OCI-LY7 (cell line): ENCODE measurements at regions not wholly inside any gene's neighbourhood (a gene's known extent, or its start where the extent isn't known, plus 50 kb on each side); places are given as distances from the start of the nearest gene placed in this dataset.

Source experiments
- BruUV-seq: library from RNA; stranded (reverse); fragments of 400-500 nt; replicated peaks from 2 replicates; lab custom pipeline; 2021; lab: Mats Ljungman, UMichigan
- CTCF ChIA-PET: fragments of 300-600 bp; sonication (Branson Sonifier 250); formaldehyde crosslinking; loops from one replicate; lab custom pipeline; 2022; ENCODE audit warnings: antibody characterized with exemption; ENCODE audit not compliant: unreplicated experiment; lab: Charles Lee
- POLR2A ChIA-PET: fragments of 300-600 bp; sonication (Branson Sonifier 250); formaldehyde crosslinking; loops from one replicate; lab custom pipeline; 2022; ENCODE audit warnings: antibody characterized with exemption; lab: Charles Lee
- DNase-seq: peaks from one replicate; pipeline ENCODE4 v3.0.0-alpha.2; 2015; ENCODE audit warnings: low spot score
- H2AFZ ChIP-seq: fragments of 200-600 bp; sonication (generic), shearing (Covaris generic); 2 replicates; pipeline ENCODE4 v1.6.1; 2014; ENCODE audit warnings: mild to moderate bottlenecking, antibody characterized with exemption, low read length, moderate library complexity
- H3K27ac ChIP-seq: fragments of 200-600 bp; sonication (generic); 2 replicates; pipeline ENCODE4 v1.5.1; 2014; ENCODE audit warnings: mixed run types, low read depth, mild to moderate bottlenecking, moderate library complexity, low read length, inconsistent platforms; ENCODE audit not compliant: poor library complexity, severe bottlenecking
- H3K36me3 ChIP-seq: fragments of 200-600 bp; sonication (generic); 2 replicates; pipeline ENCODE4 v1.6.1; 2014; ENCODE audit warnings: mild to moderate bottlenecking, antibody characterized with exemption, low read length, moderate library complexity, mixed read lengths; ENCODE audit not compliant: insufficient read depth
- H3K4me1 ChIP-seq: fragments of 200-600 bp; sonication (generic); 2 replicates; pipeline ENCODE4 v1.5.1; 2014; ENCODE audit warnings: mild to moderate bottlenecking, low read length; ENCODE audit not compliant: insufficient read depth, poor library complexity, severe bottlenecking
- H3K4me2 ChIP-seq: fragments of 200-600 bp; sonication (generic); 2 replicates; pipeline ENCODE4 v1.6.1; 2014; ENCODE audit warnings: mild to moderate bottlenecking, low read length
- H3K4me3 ChIP-seq: fragments of 200-600 bp; sonication (generic); 2 replicates; pipeline ENCODE4 v1.5.1; 2014; ENCODE audit warnings: mild to moderate bottlenecking, low read depth, low read length; ENCODE audit not compliant: poor library complexity, severe bottlenecking
- H3K79me2 ChIP-seq: fragments of 200-600 bp; sonication (generic); 2 replicates; pipeline ENCODE4 v1.6.1; 2016; ENCODE audit warnings: low read depth, mild to moderate bottlenecking, low read length, moderate library complexity, mixed read lengths; ENCODE audit not compliant: insufficient read depth
- H3K9me2 ChIP-seq: fragments of 200-600 bp; sonication (generic); 2 replicates; pipeline ENCODE4 v1.6.1; 2016; ENCODE audit warnings: mild to moderate bottlenecking, low read length, mixed read lengths; ENCODE audit not compliant: insufficient read depth
- H3K9me3 ChIP-seq: fragments of 200-600 bp; sonication (generic); 2 replicates; pipeline ENCODE4 v1.6.1; 2014; ENCODE audit warnings: mild to moderate bottlenecking, mixed run types, low read length, mixed read lengths
- H4K20me1 ChIP-seq: fragments of 200-600 bp; sonication (generic); 2 replicates; pipeline ENCODE4 v1.6.1; 2014; ENCODE audit warnings: mild to moderate bottlenecking, antibody characterized with exemption, low read length, moderate library complexity, mixed read lengths; ENCODE audit not compliant: insufficient read depth
- EZH2phosphoT487 ChIP-seq: fragments of 200-600 bp; sonication (generic); IDR thresholded peaks from 2 replicates; pipeline ENCODE4 v1.6.1; 2018; ENCODE audit warnings: low read depth, borderline replicate concordance, mild to moderate bottlenecking, mixed run types, antibody characterized with exemption, low read length, moderate library complexity, mixed read lengths
- intact Hi-C: fragments of 100-400 bp; cut with micrococcal nuclease; formaldehyde crosslinking; loops from one replicate; pipeline ENCODE4 v1.10.0; 2022; ENCODE audit not compliant: unreplicated experiment
- TF ChIP-seq, protein P1 (sequence below): fragments of 200-600 bp; sonication (generic); conservative IDR thresholded peaks from 2 replicates; pipeline ENCODE4 v1.5.1; 2014; ENCODE audit warnings: mild to moderate bottlenecking, antibody characterized with exemption, low read length, moderate library complexity, mixed read lengths

DNA sequence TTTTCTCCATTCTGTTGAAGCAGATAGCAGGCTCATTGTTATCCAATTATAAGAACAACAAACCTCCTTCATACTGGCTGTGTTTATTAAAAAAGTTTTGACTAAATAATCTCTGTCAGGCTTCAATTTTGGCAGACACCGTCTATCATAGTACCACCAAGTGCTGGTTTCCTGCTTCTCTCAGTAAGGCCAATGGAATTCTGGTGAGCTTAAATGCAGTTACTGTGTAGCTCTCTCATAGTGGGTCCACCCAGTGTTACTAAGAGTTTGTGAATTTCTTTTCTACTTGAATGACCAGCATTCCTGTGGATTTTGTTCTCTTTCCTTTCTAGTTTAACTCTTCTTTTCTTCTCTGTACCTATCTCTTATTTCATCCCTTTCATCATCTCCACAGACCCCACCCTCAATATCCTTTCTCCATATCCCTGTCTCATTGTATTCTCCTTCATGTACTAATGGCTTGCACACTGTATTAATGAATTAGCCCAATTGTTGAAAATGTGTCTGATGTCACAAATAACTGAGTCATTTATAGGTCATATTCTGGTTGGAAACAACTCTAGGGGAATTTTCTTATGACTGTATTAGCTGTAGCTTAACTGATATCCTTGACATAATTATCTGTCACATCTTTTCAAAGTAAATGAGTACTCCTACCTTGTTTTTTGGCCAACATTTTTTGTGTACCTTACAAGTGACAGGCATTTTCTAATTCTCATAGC, 372.1 kb downstream of the FAT3 start:
- CTCF ChIA-PET: no interaction called here
- no peak overlapping the region for H3K4me3 ChIP-seq
- no peak overlapping the region for H3K27ac ChIP-seq

DNA sequence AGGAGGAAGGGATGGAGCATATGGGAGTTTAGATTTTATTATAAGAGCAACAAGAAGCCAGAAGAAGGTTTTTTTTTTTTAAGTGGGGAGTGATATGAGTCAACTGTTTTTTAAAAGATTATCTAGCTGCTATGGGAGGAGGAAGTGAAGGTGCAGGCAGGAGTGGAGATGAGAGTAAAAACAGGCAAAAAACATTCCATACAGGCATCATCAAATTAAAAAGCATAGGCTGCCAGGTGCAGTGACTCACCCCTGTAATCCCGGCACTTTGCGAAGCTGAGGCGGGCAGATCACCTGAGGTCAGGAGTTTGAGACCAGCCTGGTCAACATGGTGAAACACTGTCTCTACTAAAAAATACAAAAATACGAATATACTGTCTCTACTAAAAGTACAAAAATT, 368.4 kb upstream of the MTNR1B start:
- no peaks in the 10 kb centered on the region for H3K4me1 ChIP-seq
- intact Hi-C loops: no loop called here
- no peak overlapping the region for H3K27ac ChIP-seq
- no peaks in the 10 kb centered on the region for H3K79me2 ChIP-seq
- H3K9me2 ChIP-seq: no peaks in the 10 kb centered on the region; the same call in 1 of the 2 replicates
- no peak overlapping the region for H3K4me3 ChIP-seq
- ChIA-PET CTCF (no interaction called here), POLR2A (no interaction called here)
- DNase-seq: no peak
- no TSS peak for BruUV-seq
- no peak overlapping the region for H3K4me2 ChIP-seq
- H2AFZ ChIP-seq: no peak overlapping the region
- no peaks in the 10 kb centered on the region for H3K36me3 ChIP-seq
- H3K9me3 ChIP-seq: no peaks in the 10 kb centered on the region
- TF ChIP-seq, protein P1, sequence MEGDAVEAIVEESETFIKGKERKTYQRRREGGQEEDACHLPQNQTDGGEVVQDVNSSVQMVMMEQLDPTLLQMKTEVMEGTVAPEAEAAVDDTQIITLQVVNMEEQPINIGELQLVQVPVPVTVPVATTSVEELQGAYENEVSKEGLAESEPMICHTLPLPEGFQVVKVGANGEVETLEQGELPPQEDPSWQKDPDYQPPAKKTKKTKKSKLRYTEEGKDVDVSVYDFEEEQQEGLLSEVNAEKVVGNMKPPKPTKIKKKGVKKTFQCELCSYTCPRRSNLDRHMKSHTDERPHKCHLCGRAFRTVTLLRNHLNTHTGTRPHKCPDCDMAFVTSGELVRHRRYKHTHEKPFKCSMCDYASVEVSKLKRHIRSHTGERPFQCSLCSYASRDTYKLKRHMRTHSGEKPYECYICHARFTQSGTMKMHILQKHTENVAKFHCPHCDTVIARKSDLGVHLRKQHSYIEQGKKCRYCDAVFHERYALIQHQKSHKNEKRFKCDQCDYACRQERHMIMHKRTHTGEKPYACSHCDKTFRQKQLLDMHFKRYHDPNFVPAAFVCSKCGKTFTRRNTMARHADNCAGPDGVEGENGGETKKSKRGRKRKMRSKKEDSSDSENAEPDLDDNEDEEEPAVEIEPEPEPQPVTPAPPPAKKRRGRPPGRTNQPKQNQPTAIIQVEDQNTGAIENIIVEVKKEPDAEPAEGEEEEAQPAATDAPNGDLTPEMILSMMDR: no peak
- no peak for TF ChIP-seq EZH2phosphoT487
- H4K20me1 ChIP-seq: no peaks in the 10 kb centered on the region

More for the DNA sequence above, 372.1 kb downstream of the FAT3 start:
- no TSS peak for BruUV-seq
- Histone ChIP-seq H3K9me3 (no peaks in the 10 kb centered on the region), H3K4me2 (no peak overlapping the region), H3K79me2 (no peaks in the 10 kb centered on the region), H3K36me3 (no peaks in the 10 kb centered on the region), H3K9me2 (no peaks in the 10 kb centered on the region; the same call in 1 of the 2 replicates), H2AFZ (no peak overlapping the region), H4K20me1 (no peaks in the 10 kb centered on the region), H3K4me1 (no peaks in the 10 kb centered on the region)
- intact Hi-C loops: no loop called here
- TF ChIP-seq, protein P1: no peak
- TF ChIP-seq EZH2phosphoT487: no peak
- POLR2A ChIA-PET: no interaction called here
- DNase-seq: no peak

DNA sequence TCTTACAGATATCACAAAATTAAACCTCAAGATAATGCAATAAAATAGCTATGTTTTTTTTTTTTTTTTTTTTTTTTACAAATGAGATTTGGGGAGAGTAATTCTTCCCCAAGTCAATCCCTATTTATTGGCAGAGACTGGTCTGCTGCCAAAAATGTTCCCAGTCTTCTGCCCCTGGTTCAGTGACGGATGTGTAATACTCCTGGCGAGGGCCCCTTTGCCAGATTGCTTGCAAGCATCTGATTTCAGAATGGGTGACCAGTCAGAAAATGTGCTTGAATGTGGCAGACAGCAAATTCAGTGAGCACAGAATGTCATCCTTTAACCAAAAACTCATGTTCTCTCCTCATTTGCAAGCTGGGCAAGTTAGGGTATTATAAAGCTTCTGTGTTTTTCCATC, 363.8 kb upstream of the MTNR1B start:
- CTCF ChIA-PET: no interaction called here
- intact Hi-C loops: no loop called here
- Histone ChIP-seq H4K20me1 (no peaks in the 10 kb centered on the region), H3K4me2 (no peak overlapping the region), H2AFZ (no peak overlapping the region), H3K27ac (no peak overlapping the region), H3K79me2 (no peaks in the 10 kb centered on the region), H3K36me3 (no peaks in the 10 kb centered on the region), H3K4me3 (no peak overlapping the region), H3K9me2 (no peaks in the 10 kb centered on the region), H3K4me1 (no peaks in the 10 kb centered on the region), H3K9me3 (no peaks in the 10 kb centered on the region)
- POLR2A ChIA-PET: no interaction called here
- BruUV-seq: no TSS peak
- no peak for DNase-seq
- no peak for TF ChIP-seq EZH2phosphoT487
- TF ChIP-seq, protein P1: no peak
